Activated CD4-positive, alpha-beta T cell treated with anti-CD3 and anti-CD28 coated beads for 24 hours (primary cell): ENCODE measurements at regions not wholly inside any gene's neighbourhood (a gene's known extent, or its start where the extent isn't known, plus 50 kb on each side); places are given as distances from the start of the nearest gene placed in this dataset.

ENCODE experiments used
- DNase-seq, 2 donors: peaks; one replicate each; pipeline ENCODE4 v3.0.0-alpha.2; 2020; ENCODE audit warnings: low read depth in 2 of 2

GRCh38 chr2:481388-481787, 193.5 kb upstream of the ALKAL2 start:
- no peak for DNase-seq

- DNase-seq = no peak
Observed at GRCh38 chr2:479490-480176, 191.7 kb upstream of the ALKAL2 start.

- no peak for DNase-seq
Observed at GRCh38 chr2:479031-479430, 191.1 kb upstream of the ALKAL2 start.

- DNase-seq = no peak
Observed at GRCh38 chr2:471560-471959, 183.7 kb upstream of the ALKAL2 start.

GRCh38 chr2:469514-469913, 181.6 kb upstream of the ALKAL2 start:
- no peak for DNase-seq

GRCh38 chr2:468648-469336, 180.9 kb upstream of the ALKAL2 start:
- no peak for DNase-seq

- no peak for DNase-seq
Observed at GRCh38 chr2:467892-468647, 180.2 kb upstream of the ALKAL2 start.

GRCh38 chr2:467543-467891, 179.6 kb upstream of the ALKAL2 start:
- DNase-seq = no peak

- DNase-seq = no peak
Observed at GRCh38 chr2:467101-467500, 179.2 kb upstream of the ALKAL2 start.

GRCh38 chr2:464562-465309, 176.8 kb upstream of the ALKAL2 start:
- no peak for DNase-seq

- no peak for DNase-seq
Observed at GRCh38 chr2:460861-461260, 173.0 kb upstream of the ALKAL2 start.

- no peak for DNase-seq
Observed at GRCh38 chr2:459931-460330, 172.0 kb upstream of the ALKAL2 start.

GRCh38 chr2:458425-458815, 170.5 kb upstream of the ALKAL2 start:
- DNase-seq = no peak

- DNase-seq = no peak
Observed at GRCh38 chr2:457792-458424, 170.0 kb upstream of the ALKAL2 start.

- no peak for DNase-seq
Observed at GRCh38 chr2:457262-457661, 169.4 kb upstream of the ALKAL2 start.

GRCh38 chr2:455913-456312, 168.0 kb upstream of the ALKAL2 start:
- no peak for DNase-seq

GRCh38 chr2:455015-455705, 167.3 kb upstream of the ALKAL2 start:
- no peak for DNase-seq

GRCh38 chr2:453132-453531, 165.2 kb upstream of the ALKAL2 start:
- DNase-seq = no peak

- DNase-seq = no peak
Observed at GRCh38 chr2:451495-451894, 163.6 kb upstream of the ALKAL2 start.

GRCh38 chr2:449246-450067, 161.6 kb upstream of the ALKAL2 start:
- no peak for DNase-seq
